HG03159 (cell line): ENCODE measurements at regions not wholly inside any gene's neighbourhood (a gene's known extent, or its start where the extent isn't known, plus 50 kb on each side); places are given as distances from the start of the nearest gene placed in this dataset.
"Not testable (repeated sequence)": the region's sequence is repeated elsewhere in the genome, so short reads cannot be mapped to it uniquely, and the experiment has no call there.

ENCODE experiments used
- ATAC-seq: cut with Tn5 transposase; IDR thresholded peaks from one replicate; pipeline ENCODE4 v1.9.1; 2021; ENCODE audit warnings: mild to moderate bottlenecking, moderate library complexity; ENCODE audit not compliant: unreplicated experiment

DNA sequence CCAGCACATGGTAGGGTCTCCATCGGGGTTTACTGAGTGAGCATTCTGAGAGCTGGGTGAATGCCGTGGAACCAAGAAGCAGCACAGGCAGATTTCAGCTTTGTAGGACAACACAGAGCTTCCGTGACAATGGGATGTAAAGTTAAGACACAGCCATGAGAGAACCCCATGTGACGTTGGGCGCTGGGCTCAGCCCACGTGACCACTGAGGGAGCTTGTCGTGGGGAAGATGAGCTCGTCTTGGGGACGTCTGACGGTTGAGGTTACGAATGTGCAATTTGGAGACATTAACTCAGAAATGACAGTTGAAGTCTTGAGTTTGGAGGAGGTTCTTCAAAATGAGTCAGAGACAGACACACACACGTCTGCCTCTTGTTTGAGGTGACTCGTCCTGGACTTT, 51.5 kb upstream of the MUC20 start:
- not testable (repeated sequence) for ATAC-seq

DNA sequence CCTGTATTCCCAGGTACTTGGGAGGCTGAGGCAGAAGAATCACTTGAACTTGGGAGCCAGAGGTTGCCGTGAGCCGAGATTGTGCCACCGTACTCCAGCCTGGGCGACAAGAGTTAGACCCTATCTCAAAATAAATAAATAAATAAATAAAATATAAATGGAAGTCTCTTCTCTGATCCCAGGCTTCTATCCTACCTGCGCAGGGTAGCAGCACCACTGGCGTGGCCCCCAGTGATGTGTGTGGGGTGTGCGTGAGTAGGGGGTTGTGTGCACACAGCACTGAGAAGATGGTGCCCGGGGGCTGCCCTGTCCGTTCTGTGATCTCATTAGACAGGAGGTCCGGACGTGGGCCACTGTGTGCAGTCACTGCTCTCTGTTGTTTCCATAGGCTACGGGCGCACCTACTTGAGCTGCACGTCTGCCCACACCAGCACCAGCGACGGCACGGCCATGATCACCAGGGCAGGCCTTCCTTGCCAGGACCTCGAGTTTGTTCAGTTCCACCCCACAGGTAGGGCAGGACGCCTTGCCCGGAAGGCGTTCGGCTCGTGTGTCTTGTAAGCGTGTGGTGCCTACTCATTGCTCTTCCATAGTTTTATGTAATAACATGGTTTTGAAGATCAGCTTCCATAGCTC, 52.5 kb upstream of the MUC20 start:
- ATAC-seq, result not testable (repeated sequence)

DNA sequence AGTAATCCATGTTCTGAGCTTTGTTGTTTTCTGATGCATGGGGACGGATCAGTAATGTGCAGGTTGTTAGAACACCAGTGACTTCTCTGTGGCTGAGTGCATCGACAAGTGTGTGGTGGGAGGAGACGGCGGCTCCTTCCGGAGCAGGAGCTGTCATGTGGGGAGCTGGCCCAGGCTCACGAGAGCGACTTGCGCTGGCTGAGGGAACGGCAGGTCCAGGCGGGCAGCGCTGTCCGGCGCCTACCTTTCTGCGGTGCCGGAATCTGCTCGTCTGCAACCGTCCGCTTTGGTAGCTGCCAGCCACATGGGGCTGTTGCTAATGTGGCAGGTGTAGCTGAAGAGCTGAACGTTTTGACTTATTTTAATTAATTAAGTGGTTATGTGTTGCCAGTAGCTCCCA, 55.5 kb upstream of the MUC20 start:
- ATAC-seq, result not testable (repeated sequence)

DNA sequence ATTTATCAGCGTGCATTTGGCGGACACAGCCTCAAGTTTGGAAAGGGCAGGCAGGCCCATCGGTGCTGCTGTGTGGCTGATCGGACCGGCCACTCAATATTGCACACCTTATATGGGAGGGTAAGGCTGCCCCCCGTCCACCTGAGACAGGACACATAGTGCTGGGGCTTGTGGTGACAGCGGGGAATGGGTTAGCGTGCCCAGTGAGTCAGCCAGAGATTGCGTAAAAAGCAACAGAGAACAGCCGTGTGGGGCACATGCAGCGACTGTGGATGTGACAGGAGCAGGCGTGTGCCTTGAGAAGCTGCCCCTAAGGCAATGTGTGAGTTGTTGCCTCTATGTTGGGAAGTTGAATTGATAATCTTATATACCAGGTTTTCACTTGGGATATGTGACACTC, 56.6 kb upstream of the MUC20 start:
- ATAC-seq, result not testable (repeated sequence)

DNA sequence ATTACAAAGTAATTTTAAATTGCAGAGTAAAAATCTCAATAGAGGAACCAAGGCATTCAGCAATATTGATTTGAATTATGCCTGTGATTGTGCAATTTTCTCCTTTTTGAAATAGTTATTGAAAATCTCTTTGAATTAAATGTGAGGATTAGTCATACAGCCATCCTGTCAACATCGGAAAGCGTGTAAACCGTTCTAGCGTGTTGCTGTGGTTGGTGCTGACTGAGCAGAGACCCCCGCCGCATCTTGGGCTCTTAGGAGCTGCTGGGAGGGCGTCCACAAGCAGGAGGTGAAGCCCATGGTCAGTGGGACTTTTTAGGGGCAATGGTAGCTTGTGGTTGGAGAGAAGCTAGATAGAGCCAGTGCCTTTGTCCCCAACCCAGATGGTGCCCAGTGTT, 61.6 kb upstream of the MUC20 start:
- not testable (repeated sequence) for ATAC-seq

DNA sequence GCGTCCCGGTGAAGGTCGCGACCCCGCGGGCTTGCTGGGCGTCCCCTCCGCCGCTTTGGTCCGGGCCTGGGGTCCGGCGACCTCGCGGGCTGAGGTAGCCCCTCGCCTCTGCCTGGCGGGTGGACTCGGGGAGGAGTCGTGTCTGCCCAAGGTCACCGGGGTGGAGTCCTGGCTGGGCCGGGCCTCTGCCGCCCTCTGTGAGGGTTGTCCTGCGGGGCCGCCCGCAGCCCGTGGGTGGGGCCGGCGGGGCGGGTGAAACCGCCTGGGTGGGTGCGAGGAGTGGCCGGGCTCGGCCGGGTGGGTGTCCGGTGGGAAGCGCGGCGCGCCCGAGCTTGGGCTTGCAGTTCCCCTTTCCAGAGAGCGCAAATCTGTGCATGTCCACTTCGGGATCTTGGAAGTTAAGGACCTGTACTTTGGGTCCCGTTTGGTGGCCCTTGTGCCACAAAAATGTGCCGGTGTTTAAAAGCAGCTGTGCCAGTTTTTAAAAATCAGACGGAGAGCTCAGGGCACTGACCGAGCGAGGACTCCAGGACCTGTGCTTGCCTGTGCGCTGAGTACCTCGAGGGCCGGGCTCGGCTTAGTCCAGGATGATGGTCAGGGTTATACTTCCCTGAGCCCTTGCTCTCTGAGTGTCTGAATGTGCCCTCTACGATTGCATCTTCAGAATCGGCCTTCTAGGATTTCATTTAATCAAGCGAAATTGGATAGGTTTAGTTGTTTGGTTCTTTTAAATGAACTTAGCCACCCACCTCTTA, 62.2 kb upstream of the MUC20 start:
- ATAC-seq, result peak; percentile 33

DNA sequence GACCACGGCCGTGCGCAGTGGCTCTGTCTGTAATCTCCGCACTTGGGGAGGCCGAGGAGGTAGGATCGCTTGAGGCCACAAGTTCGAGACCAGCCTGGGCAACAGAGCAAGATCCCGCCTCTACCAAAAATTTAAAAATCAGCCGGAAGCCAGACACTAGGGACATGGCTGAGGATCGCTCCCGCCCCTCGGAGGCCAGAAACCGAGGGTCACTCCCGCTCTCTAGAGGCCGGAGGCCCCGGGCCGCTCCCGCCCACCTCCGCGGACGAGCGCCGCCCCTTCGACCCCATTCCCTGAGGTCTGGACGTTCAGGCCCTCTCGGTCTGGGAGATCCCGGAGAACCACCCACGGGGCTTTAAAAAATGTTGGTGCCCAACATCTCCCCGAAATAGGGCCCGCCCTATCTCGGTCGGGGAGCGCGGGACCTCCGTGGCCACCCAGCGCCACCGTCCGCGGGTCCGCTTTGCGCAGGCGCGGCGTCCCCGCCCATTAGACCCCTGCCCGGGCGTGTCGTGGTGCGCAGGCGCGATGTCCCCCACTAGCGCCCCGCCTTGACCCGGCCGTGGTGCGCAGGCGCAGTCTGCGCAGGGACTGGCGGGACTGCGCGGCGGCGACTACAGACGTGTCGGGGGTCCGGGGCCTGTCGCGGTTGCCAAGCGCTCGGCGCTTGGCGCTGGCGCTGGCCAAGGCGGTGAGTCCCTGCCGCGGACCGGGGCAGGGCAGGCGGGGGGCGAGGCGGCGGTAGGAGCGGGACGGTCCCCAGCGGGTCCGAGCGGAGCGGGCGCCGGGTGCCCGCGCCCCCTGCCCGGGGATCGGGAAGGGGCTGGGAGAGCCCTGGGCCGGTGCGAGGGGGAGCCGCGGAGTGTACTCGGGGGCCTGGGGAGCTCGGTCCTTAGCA, 63.1 kb upstream of the MUC20 start:
- ATAC-seq, result peak; percentile 88

DNA sequence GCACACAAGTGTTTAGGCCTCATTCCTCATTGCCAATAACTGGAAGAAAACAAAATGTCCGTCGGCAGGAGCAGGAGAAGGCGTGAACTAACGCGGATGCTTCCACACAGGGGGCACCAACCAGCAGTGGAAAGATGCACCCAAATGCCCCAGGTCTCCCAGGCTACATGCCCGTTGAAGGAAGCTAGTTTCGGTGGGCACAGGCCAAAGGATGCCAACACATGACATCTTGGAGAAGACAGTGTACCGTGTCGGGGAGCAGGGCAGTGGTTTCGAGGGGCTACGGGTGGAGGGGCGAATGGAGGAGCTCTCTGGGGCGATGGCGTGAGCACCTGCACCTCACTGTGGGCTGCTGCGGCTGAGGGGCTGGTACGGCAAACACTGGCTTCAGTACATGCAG, 64.7 kb upstream of the MUC20 start:
- ATAC-seq, result not testable (repeated sequence)

DNA sequence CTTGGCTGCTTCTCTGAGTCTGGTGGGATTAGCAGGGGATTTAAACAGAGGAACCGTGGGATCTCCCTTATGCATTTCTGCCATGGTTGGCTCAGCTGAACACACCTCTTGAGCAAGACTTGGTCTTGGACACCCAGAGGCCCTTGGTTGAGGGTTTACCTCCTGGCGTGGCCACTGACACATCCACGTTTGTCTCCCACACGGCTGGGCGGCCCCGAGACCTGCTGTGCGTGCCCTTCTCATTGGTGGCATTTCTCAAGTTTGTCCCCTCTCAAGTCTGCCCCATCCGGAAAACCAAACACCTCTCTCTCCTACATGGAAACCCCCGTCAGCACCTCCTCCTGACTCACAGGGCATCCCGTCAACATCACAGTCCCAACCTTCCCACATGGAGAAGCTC, 66.0 kb upstream of the MUC20 start:
- not testable (repeated sequence) for ATAC-seq

DNA sequence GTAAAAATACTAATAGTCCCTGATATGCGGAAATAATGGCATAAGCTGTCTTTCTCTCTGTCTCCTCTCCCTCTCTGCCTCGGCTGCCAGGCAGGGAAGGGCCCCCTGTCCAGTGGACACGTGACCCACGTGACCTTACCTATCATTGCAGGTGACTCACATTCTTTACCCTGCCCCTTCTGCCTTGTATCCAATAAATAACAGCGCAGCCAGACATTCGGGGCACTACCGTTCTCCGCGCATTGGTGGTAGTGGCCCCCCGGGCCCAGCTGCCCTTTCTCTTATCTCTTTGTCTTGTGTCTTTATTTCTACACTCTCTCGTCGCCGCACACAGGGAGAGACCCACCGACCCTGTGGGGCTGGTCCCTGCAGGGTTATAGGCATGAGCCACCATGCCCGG, 66.6 kb upstream of the MUC20 start:
- ATAC-seq, result not testable (repeated sequence)

DNA sequence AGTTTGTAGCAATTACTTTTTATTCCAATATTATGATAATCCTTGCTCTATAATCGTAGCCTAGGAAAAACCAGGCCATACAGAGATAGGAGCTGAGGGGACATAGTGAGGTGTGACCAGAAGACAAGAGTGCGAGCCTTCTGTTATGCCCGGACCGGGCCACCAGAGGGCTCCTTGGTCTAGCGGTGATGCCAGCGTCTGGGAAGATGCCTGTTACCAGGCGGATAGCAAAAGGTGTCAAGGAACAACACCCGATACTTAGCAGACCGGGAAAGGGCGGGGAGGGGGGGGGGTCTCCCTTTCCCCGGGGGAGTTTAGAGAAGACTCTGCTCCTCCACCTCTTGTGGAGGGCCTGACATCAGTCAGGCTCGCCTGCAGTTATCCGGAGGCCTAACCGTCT, 67.1 kb upstream of the MUC20 start:
- not testable (repeated sequence) for ATAC-seq

DNA sequence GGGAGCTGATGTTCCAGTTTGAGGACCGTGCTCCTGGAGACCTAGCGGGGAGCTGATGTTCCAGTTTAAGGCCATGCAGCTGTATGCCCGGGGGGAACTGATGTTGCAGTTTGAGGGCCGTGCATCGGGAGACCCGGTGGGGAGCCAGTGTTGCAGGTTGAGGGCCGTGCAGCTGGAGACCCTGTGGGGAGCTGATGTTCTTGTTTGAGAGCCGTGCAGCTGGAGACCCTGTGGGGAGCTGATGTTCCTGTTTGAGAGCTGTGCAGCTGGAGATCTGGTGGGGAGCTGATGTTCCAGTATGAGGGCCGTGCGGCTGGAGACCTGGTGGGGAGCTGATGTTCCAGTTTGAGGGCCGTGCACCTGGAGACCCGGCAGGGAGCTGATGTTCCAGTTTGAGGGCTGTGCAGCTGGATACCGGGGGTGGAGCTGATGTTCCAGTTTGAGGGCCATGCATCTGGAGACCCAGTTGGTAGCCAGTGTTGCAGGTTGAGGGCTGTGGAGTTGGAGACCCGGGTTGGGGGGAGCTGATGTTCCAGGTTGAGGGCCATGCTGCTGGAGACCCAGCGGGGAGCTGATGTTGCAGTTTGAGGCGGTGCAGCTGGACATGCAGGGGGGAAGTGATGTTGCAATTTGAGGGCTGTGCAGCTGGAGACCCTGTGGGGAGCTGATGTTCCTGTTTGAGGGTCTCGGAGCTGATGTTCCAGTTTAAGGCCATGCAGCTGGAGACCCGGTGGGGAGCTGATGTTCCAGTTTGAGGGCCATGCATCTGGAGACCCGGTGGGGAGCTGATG, 64.4 kb upstream of the APOD start:
- ATAC-seq, result not testable (repeated sequence)

DNA sequence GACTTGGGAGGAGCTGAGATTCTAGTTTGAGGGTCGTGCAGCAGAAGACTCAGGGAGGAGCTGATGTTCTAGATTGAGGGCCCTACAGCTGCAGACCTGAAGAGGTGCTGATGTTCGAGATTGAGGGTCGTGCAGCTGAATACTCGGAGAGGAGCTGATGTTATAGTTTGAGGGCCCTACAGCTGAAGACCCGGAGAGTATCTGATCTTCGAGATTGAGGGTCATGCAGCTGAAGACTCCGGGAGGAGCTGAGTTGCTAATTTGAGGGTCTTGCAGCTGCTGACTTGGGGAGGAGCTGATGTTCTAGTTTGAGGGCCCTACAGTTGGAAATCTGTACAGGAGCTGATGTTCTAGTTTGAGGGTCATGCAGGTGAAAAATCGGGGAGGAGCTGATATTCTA, 62.1 kb upstream of the APOD start:
- not testable (repeated sequence) for ATAC-seq

DNA sequence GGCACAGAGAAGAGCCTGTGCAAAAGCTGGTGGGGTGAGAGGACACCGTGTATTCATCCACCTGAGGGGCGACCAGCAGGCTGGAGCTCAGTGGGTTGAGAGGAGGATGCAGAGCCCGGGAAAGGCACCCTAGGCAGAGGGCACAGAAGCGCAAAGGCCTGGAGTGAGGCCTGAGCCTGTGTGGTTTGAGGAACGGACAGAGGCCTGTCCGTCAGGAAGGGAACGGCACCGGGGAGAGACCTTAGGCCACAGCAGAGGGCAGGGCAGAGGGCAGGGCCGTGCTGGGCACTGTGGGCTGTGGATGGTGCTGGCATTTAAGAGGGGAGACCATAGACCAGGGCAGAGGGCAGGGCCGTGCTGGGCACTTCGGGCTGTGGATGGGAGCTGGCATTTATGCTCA, 59.5 kb upstream of the APOD start:
- ATAC-seq, result not testable (repeated sequence)

DNA sequence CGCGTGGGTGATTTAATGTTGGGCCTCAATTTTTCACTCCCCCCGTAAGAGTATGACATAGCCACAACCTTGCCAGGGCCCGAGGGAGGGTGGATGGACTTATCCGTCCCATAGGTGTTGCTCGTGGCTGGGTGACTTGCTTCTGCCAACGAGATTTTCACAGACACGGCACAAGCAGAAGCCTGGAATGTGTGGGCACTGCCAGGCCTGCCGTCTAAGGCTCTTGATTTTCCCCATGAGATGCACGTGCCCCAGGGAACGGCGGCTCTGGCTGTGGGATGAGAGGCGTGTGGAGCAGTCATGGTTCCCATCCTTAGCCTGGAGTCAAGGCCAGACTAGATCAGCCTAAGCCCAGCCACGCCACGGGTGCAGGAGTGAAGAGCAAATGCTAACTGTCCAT, 58.6 kb upstream of the APOD start:
- ATAC-seq, result not testable (repeated sequence)

DNA sequence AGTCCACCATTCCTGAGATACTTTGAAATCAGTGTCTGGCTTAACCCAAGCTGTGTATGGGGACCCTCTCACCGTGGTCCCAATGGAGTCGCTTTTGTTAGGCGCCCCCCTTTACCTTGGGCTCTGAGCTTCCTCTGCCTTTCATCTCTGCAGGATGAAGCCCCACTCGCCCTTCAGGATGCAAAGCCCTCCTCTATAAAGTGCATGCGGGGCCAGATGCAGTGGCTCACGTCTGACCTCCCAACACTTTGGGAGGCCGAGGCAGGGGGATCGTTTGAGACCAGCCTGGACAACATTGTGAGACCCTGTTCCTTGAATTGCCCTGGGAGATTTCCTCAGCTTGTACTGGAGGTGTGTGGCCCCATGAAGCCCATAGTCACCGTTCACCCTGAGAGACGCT, 54.7 kb upstream of the APOD start:
- not testable (repeated sequence) for ATAC-seq

DNA sequence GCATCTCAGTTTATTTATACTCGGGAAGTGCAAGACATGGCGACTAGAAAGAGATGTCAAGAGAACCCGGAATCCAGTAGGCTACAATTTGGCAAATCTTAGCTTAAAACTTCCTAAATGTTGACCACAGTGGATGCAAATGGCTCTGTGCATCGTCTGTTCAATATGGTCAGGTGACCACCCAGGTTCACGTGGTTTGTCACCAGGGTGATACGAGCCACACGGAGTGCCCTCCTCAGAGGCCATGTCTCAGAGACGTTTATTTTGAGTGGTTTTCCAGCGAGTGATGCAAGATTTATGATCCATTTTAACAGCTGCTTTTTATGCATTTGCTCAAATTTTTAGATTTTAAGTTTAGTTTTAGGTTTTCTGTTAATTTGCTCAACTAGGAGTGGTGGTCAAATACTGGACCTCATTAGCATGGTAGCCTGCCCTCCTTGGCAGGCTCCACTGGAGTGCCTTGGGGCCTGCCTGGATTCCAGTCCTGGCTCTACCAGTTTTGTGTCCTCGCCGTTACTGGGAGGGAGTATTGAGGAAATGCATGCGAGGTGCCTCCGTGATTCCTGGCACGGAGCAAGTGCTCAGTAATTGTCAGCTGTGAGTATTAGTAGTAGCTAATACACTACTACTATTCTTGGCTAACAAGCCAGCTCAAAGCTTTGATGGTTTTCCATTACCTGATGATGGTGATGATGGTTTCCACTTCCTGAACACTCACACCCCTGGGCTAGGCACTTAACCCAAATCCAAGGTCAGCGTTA, 53.9 kb upstream of the APOD start:
- ATAC-seq, result not testable (repeated sequence)

DNA sequence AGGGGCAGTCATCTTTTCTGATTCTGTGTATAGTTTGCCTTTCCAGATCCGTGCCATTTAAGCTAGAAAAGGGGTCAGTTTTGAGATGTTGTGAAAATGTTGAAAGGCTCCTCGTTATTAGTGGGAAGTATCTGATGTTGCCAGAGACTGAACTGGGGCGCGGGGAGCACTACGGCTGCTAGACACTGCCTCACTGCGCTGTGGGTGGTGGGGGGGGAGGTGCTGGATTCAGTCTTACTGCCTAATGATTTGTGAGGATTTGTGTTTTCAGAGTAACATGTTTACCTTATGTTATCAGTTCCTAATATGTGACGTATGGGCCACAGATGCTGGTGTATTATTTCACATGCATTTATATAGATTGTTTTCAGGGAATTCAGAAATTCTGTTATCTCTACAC, 53.3 kb upstream of the APOD start:
- not testable (repeated sequence) for ATAC-seq

DNA sequence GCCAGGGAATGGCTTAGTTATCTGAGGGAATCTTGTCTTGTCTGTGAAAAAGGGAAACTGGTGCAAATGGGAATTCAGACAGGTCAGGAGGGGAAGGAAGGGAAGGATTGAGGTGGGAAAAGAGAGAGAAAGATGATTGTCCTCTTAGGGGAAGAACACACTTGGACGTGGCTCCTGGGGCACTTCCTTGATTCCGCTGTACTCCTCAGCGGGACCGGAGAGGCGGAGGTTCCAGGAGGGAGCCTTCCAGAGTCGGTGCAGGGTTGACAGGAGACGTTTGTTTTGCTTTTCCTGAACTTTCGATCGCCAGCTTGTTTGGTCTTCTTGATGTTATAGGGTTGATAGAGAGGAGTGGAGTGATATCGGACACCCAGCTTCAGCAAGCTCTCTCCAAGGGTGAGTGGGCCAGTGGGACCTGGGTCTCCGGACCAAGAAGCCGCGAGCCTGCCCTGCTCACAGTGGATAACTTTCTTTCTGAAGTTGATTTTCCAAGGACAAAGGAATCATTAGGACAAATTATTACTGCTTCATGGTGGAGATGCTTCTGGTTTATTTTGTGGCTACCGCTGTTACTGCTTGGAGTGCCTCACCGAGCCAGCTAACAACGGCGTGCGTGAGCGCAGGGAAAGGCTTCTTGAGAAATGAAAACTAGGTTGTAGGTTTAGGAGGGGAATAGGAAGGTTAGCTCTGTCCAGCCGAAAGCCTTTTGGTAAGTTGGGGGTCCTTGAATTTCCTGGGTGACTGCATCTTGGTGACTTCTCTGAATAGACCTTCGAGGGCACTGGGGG, 52.4 kb upstream of the APOD start:
- ATAC-seq, result not testable (repeated sequence)
